Astrocyte of the cerebellum (primary cell): ENCODE measurements at regions not wholly inside any gene's neighbourhood (a gene's known extent, or its start where the extent isn't known, plus 50 kb on each side); places are given as distances from the start of the nearest gene placed in this dataset.

ENCODE experiments used
- DNase-seq: peaks from one replicate; pipeline ENCODE4 v3.0.0-alpha.2; 2011; ENCODE audit warnings: low read depth
- H3K4me3 ChIP-seq: 2 replicates; pipeline ENCODE4 v1.5.1; 2011; ENCODE audit warnings: mild to moderate bottlenecking, low read depth, low read length, moderate library complexity
- in situ Hi-C: cut with HindIII; loops from 2 replicates; pipeline ENCODE4 v1.10.0; 2017; ENCODE audit warnings: low sequenced_read_pairs
- TF ChIP-seq, protein P1 (sequence below): IDR thresholded peaks from 2 replicates; pipeline ENCODE4 v1.5.1; 2012; ENCODE audit warnings: low read length, low read depth, moderate library complexity, mild to moderate bottlenecking; ENCODE audit errors: missing control alignments

DNA sequence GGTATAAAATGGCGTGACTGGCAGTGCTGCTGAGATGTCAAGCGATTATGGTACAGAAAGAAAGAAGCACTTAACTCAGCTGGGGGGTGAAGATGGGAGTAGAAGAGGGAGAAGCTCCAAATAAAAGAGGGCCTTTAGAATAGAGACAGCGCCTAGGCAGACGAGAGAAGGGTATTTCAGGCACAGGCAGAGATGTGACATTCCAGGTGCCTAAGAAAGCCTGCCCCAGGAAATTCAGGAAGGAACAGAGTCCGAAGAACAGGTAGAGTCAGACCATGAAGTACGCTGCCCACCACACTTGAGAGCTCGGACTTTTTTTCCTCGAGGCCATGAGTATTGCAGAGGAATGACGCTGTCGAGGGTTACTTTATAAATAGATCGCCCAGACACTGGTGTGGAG, 170.9 kb upstream of the ATF7IP start:
- no peak overlapping the region for H3K4me3 ChIP-seq
- no peak for DNase-seq
- TF ChIP-seq, protein P1, sequence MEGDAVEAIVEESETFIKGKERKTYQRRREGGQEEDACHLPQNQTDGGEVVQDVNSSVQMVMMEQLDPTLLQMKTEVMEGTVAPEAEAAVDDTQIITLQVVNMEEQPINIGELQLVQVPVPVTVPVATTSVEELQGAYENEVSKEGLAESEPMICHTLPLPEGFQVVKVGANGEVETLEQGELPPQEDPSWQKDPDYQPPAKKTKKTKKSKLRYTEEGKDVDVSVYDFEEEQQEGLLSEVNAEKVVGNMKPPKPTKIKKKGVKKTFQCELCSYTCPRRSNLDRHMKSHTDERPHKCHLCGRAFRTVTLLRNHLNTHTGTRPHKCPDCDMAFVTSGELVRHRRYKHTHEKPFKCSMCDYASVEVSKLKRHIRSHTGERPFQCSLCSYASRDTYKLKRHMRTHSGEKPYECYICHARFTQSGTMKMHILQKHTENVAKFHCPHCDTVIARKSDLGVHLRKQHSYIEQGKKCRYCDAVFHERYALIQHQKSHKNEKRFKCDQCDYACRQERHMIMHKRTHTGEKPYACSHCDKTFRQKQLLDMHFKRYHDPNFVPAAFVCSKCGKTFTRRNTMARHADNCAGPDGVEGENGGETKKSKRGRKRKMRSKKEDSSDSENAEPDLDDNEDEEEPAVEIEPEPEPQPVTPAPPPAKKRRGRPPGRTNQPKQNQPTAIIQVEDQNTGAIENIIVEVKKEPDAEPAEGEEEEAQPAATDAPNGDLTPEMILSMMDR = no peak
- in situ Hi-C loops = no loop called here

DNA sequence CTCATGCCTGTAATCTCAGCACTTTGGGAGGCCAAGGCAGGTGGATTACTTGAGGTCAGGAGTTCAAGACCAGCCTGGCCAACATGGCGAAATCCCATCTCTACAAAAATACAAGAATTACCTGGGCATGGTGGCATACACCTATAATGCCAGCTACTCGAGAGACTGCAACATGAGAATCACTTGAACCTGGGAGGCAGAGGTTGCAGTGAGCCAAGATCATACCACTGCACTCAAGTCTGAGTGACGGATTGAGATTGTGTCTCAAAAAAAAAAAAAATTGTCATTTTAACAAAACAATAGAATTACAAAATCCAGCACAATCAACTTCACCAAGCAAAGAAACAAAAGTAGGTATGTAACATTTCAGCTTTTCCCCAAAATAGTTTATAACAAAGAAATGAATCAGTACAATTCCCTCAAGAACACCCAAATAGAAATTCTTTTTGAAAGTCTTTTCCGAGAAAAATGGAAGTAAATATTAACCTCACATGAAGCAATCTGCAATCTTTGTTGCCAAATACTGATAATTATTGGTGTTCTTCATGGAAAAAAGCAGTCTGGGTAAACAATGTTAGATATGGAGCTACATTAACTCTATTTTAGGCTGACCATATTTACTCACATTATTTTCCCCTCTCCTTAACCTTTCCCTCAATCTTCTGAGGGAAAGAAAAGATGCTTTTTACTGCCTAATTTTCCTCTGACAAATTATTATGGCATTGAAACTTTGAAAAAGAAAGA, 165.9 kb upstream of the ATF7IP start:
- no peak overlapping the region for H3K4me3 ChIP-seq
- no peak for DNase-seq
- TF ChIP-seq, protein P1 = no peak
- in situ Hi-C loops = no loop called here

DNA sequence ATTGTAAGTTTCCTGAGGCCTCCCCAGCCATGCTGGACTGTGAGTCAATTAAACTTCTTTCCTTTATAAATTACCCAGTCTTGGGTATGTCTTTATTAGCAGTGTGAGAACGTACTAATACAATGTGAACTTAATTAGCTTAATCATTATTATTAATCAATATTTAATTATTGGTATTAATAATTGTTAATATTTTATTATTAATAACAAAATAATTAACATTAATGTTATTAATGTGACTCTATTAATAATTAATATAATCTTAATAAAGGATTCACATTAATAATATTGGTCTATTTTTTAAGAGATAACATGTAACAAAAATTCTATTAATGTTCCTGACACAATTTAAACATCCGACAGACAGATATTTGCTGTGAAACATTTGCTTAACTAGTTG, 164.9 kb upstream of the ATF7IP start:
- no peak for DNase-seq
- in situ Hi-C loops = no loop called here
- H3K4me3 ChIP-seq = no peak overlapping the region
- TF ChIP-seq, protein P1 = no peak

DNA sequence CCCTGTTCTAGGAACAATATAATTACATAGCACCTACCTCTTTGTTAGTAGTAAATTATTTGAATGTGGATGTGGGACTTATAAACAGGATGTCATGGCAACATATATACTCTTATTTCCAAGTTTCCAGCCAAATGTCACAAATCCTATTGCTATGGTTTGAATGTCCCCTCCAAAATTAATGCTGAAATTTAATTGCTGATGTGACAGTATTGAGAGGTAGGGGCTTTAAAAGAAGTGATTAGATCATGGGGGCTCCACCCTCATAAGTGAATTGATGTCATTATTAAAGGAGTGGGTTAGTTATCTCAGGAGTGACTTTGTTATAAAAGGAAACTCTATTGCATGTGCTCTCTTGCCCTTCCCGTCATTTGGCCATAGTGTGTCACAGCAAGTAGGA, 164.2 kb upstream of the ATF7IP start:
- in situ Hi-C loops = no loop called here
- DNase-seq = no peak
- TF ChIP-seq, protein P1 = no peak
- no peak overlapping the region for H3K4me3 ChIP-seq

DNA sequence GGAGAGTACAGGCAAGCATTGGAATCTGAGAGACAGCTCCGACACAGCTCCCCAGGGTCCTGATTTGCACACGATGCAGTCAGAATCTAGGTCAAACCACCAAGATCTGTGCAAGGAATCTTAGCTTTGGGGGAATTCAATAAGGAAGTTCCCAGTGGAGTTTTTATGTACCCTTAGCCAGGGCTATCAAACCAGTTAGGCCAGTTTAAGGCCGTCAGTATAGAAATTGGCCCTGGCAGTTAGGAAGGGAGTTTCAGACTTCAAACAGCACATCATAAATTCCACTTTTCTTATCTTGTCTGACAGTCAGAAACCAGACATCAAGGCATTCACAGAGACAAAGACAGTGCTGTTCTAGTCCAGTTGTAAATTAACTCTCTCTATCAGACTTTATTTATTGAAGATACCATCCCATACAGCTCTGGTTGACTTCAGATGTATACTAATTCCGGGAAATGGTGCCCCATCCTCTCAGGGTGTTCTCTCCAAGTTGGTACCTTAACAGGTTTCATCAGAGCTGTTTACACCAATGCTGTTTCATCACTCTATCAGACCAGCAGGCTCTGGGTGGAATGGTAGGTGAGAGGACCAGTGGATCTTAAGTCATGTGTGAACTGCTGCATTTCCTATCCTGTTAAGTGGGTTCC, 157.5 kb upstream of the ATF7IP start:
- in situ Hi-C loops = no loop called here
- no peak overlapping the region for H3K4me3 ChIP-seq
- no peak for DNase-seq
- TF ChIP-seq, protein P1 = no peak

DNA sequence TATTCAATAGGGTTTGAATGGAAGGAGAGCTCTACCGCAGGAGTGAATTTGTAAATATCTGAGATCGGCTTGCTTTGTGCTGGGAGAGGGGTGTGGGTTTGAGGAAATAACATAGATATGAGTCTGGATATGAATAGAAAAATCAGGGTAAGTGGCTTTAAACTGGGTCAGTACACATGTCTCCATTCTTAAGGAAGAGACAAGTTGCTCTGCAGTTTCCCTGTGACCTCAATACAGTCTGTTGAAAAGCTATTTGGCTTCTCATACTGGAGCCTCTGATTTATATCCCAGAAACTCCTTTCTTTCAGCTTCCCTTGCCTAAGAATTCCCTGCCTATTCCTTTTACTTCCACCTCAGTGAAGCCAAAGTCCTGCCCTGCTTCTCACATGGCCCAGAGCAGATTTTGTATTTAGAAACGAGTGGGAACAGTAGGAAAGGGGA, 153.5 kb upstream of the ATF7IP start:
- DNase-seq = no peak
- in situ Hi-C loops = no loop called here
- no peak overlapping the region for H3K4me3 ChIP-seq
- TF ChIP-seq, protein P1 = no peak
